HG03060 (cell line): ENCODE measurements at regions not wholly inside any gene's neighbourhood (a gene's known extent, or its start where the extent isn't known, plus 50 kb on each side); places are given as distances from the start of the nearest gene placed in this dataset.

Experiments used
- ATAC-seq: cut with Tn5 transposase; IDR thresholded peaks from one replicate; pipeline ENCODE4 v1.9.1; 2021; ENCODE audit warnings: low read depth, moderate number of reproducible peaks; ENCODE audit not compliant: unreplicated experiment

DNA sequence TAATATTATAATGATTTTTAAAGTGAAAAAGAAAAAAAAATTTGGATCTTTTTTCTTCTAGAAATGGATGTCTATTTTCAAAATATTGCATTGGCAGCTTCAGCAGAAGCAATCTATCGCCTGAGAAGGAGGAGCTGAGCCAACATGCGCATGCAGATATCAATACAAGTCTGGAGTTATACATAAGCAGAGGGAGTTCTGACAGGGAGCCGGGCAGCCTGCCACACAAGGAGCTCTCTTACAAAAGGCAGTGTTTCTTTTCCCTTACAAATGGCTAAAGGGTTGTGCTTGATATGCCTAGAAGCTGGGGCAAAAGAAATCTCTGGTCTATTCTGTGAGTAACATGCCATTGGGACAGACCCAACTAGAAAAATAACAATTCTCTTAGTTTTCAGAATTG is 291.9 kb upstream of the TRIB2 start:
- no peak for ATAC-seq

- no peak for ATAC-seq
These were observed 288.4 kb upstream of the TRIB2 start for GRCh38 chr2:12428324-12428723.

DNA sequence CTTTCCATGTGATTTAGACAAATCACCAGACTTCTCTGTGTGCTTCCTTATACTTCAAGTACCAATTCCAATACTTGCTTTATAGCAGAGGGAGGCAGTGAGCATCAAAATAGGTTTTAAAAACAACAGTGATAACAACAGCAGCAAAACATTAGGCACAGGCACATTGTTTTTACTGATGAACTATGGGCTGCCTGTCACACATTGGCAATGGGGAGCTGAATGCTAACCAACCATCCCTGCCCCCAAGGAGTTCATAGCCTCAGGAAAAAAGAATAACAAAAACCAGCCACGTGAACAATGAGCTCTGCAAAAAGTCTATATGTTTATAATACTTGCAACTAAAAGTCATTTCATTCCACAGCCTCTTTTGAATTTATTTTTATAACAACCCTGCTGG is 287.9 kb upstream of the TRIB2 start:
- ATAC-seq: no peak

GRCh38 chr2:12429779-12430406 is 286.8 kb upstream of the TRIB2 start:
- ATAC-seq: no peak

GRCh38 chr2:12430407-12431133 is 286.2 kb upstream of the TRIB2 start:
- ATAC-seq: peak; percentile 97

GRCh38 chr2:12432985-12433625 is 283.6 kb upstream of the TRIB2 start:
- ATAC-seq: no peak

DNA sequence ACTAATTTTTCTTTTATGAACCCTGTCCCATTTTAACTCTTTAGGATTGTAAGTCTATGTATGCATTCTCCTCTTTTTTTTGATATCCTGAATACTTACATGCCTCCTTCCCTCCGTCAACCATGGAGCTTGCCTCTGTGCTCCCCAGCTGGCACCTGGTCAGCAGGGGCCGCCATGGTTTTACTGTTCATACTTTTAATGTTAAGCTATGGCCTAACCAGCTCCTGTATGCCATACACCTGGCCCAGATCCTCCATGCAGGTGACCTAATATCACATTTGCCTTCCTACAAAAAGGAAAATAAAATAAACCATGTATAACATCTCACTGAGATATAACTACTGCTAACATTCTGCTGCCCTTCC is 283.1 kb upstream of the TRIB2 start:
- no peak for ATAC-seq

GRCh38 chr2:12434630-12435098 is 282.1 kb upstream of the TRIB2 start:
- no peak for ATAC-seq

GRCh38 chr2:12435430-12436222 is 281.1 kb upstream of the TRIB2 start:
- ATAC-seq: no peak

GRCh38 chr2:12436483-12436882 is 280.3 kb upstream of the TRIB2 start:
- no peak for ATAC-seq

- no peak for ATAC-seq
These were observed 279.7 kb upstream of the TRIB2 start for GRCh38 chr2:12436935-12437561.

GRCh38 chr2:12440731-12441130 is 276.0 kb upstream of the TRIB2 start:
- no peak for ATAC-seq

DNA sequence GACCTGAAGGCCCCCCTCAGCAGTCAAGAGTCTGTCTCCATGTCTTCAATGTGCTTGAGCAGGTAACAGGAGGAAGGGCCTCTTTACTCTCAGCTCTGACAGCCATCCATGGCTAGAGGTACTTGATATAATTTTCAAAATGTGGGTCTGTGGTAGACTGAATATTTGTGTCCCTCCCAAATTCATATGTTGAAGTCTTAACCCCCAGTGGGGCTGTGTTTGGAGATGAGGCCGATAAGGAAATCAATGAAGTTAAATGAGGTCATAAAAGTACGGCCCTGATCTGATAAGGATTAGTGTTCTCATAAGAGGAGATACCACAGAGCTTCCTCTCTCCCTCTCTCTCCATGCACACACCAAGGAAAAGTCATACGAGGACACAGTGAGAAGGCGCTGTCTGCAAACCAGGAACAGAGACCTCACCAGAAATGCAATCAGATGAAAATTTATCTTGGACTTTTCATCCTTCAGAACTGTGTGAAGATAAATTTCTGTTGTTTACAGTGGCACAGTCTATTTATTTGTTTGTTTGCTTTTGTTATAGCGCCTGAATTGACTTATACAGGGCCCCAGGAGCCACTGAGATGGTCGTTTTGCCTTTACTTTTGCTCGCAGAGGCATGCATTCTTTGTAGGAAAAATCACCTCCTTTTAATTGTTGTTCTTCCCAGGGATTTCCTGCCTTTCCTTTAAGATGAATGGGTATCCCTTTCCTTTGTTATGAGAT is 274.8 kb upstream of the TRIB2 start:
- ATAC-seq: no peak

DNA sequence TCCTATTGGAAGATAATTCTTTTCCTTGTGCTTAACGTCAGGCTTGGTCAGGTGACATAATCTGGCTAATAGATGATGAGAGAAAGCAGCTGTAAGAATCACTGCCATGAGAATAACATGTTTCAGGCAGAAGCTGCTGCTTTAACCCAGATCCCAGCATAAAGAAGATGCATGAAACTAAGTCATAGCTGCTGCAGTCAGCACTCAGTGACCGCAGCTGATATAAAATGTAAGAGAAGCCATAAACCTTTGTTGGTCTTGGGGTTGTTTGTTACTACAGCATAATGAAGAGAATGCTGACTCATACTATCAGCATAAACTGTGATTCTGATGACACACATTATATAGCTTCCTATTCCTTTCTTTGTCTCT is 274.3 kb upstream of the TRIB2 start:
- ATAC-seq: no peak

- no peak for ATAC-seq
These were observed 267.8 kb upstream of the TRIB2 start for GRCh38 chr2:12448846-12449505.

- no peak for ATAC-seq
These were observed 265.0 kb upstream of the TRIB2 start for GRCh38 chr2:12451726-12452125.

DNA sequence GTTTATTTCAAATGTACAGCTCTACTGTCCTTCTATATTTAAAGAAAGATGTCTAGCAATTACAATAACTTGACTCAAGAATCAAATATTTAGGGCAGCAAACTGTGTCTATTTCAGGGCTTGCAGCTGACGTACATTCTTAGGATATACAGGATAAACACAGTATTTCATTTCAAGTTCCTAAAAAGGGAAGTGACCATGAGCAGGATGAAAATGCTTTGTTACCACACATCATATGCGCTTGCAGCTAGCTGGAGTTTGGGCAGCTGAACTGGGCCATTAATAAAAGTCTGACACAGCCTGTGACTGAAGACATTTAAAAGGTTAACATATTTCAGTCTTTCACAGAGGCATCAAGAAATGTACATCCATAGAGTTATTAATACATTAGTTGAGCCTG is 264.6 kb upstream of the TRIB2 start:
- ATAC-seq: no peak

DNA sequence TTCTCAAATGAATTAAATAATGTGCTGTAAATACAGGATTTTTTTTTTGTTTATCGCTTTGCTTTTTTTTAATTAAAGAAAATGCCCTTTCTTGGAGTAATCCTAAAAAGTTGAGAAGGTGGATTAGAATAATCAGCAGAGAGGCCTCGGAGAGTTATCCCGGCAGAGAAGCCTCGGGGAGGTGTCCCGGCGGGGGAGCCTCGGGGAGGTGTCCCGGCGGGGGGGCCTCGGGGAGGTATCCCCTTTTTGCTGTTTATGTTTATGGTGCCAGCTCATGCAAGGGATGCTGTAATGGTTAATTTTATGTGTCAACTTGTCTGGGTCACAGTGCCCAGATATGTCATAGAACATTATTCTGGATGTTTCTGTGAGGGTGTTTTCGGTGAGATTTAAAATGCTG is 263.0 kb upstream of the TRIB2 start:
- no peak for ATAC-seq

DNA sequence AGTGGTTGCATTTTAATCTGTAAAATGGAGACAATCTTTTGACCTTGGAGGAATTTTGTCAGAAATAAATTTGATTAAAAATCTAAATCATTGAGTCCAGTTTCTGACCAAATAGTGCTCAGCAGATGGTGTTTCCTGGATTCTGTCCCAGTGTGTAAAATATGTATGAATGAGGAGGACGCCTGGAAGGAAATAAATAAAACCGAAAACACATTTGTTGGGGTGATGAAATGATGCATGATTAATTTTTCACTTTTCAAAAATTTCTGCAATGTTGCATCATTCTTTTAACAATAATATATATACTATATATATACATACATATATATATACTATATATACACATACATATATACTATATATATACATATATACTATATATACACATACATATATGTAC is 261.1 kb upstream of the TRIB2 start:
- no peak for ATAC-seq
